A172 (cell line): ENCODE measurements at regions not wholly inside any gene's neighbourhood (a gene's known extent, or its start where the extent isn't known, plus 50 kb on each side); places are given as distances from the start of the nearest gene placed in this dataset.
"Not testable (repeated sequence)": the region's sequence is repeated elsewhere in the genome, so short reads cannot be mapped to it uniquely, and the experiment has no call there.

ENCODE experiments used
- DNase-seq: peaks from one replicate; pipeline ENCODE4 v3.0.0-alpha.2; 2015; ENCODE audit warnings: low spot score

- no peak for DNase-seq
Measured at GRCh38 chr18:71105994-71106546, 817.2 kb downstream of the SOCS6 start.

DNA sequence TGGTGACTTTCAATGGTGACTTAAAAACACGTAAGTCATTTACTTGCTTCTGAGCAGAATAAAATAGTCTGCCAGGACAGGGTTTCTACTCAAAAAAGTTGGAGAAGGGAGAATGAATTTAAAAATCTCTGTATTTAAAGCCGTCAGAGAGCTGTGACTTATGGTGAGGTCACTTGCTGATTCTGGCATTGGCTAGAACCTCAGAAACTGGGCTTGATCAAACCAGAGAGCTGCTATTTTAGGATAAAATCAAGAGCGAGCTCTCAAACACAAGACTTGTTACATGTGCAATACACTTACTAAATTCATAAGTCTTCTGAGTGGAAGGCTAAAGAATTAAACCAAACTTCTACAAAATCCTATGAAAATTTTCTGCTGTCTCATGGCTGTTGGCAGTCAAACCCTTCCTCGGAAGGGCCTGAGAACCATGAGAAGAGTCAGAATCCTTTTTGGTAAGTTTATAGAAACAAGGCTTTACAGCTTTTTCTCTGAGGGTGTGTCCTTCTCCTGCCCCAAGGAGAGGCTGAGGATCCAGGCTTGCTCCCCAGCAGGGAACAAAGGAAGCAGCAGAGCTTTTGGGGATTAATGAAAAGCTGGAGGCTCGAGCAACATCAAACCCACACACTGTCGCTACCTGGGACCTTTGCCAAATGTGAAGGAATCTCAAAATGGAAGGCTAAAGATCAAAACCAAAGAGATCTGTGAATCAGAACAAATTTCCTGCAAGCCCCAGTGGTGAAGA, 816.4 kb downstream of the SOCS6 start:
- peak; percentile 6 for DNase-seq

DNA sequence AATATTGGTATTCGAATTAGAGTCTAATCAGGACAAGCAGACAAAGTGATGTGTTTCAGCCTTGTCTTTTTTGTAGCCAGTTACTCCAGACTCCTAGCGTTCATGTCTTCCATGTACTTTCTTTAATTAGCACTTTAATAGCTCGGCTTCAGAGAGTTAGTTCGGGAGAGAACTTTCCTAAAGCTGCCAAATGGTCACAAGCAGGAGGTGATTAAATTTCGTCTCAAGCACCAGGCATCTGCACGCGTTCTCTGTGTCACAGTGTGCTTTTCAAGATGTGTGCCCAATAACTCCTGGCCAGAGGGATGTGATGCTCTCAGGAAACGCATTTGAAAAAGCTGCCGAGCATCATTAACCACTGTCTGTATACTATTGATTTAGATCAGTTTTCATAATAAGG, 790.8 kb downstream of the SOCS6 start:
- DNase-seq, result no peak

- no peak for DNase-seq
Measured at GRCh38 chr18:71077451-71077850, 788.6 kb downstream of the SOCS6 start.

DNA sequence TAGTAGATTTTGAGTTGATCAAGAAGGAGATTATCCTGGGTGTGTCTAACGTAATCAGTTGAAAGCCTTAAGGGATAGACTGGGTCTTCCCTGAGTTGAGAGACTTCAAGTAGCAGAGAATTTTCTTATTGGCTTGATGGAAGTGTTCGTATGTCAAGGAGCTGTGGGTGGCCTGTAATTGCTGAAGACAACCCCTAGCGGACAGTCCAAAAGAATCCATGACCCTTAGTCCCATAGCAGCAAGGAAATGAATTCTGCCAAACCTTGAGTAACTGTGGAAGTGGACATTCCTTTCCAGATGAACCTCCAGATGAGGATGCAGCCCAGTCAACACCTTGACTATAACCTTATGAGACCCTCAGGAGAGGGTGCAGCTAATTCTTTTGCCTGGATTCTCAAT, 786.3 kb downstream of the SOCS6 start:
- DNase-seq, result no peak

GRCh38 chr18:71068338-71068737, 779.5 kb downstream of the SOCS6 start:
- DNase-seq, result no peak

GRCh38 chr18:71049893-71050292, 761.0 kb downstream of the SOCS6 start:
- no peak for DNase-seq

DNA sequence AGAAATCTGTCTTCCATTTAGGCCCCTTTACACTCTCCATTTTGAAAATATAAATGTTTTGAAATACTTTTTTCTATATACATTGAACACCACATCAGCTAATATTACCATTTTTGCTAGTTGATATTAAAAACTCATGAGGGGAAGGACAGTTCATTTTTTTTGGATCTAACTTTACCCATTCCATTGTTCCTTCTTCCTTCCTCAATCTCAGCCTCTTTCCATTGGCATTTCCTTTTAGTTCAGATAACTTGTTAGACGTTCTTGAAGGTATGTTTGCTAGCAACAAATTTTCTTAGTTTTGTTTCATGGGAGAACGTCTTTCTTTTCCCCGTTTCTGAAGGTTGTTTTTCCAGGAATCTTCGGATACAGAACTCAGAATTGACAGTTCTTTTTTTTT, 759.0 kb downstream of the SOCS6 start:
- no peak for DNase-seq

DNA sequence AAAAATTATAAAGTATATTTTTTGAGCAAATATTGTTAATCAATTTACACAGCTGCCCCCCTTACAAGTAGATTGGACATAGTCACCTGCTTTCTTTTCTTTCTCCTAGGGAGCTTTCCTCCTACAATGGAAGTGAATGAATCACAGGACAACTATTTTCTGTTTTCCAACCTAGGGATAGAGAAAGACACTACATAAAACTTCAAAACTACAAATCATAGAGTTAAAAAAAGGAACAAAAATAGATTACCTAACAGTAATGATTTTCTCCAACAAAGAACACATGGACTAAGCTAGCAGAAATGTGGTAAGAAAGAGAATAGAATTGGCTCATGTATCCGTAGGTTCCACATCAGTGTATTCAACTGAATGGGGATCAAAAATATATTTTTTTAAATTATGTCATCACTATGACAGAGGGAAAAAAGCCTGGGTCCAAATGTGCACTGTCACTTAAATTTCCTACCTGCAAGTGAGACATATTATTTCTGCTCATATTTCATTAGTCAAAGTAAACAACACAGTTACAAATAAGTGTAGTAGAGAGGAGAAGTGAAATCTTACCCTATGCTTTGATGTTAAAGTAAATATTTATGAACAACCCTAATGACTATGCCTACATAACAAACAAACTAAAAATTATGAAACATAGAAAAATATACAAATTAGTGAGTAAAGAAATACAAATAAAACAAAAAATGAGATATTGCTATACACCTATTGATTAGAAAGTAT, 756.7 kb downstream of the SOCS6 start:
- DNase-seq, result no peak

GRCh38 chr18:71040161-71040560, 751.3 kb downstream of the SOCS6 start:
- no peak for DNase-seq

GRCh38 chr18:71038196-71038595, 749.4 kb downstream of the SOCS6 start:
- DNase-seq, result no peak

DNA sequence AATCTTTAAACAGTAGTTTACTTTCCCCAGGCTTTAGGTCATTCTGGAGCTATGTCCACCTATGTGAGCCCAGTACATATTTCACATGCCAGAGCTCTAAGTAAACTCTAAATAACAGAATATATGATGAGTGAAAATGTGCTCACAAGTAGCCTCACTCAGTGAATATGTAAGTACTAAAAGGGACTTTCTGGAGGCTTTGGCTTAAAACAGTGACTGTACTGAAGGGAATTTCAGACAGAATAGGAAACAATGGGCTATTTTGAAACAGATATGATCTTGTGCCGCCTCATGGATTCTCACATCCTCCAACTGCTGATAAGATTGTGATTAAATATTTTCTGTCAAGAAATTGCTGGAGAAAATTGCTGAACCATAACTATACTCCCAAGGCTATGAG, 747.9 kb downstream of the SOCS6 start:
- DNase-seq, result peak; percentile 51

- DNase-seq, result not testable (repeated sequence)
Measured at GRCh38 chr18:71031296-71032191, 742.7 kb downstream of the SOCS6 start.

- not testable (repeated sequence) for DNase-seq
Measured at GRCh38 chr18:71030085-71030484, 741.2 kb downstream of the SOCS6 start.

- DNase-seq, result peak; percentile 62
Measured at GRCh38 chr18:71028285-71028762, 739.5 kb downstream of the SOCS6 start.

DNA sequence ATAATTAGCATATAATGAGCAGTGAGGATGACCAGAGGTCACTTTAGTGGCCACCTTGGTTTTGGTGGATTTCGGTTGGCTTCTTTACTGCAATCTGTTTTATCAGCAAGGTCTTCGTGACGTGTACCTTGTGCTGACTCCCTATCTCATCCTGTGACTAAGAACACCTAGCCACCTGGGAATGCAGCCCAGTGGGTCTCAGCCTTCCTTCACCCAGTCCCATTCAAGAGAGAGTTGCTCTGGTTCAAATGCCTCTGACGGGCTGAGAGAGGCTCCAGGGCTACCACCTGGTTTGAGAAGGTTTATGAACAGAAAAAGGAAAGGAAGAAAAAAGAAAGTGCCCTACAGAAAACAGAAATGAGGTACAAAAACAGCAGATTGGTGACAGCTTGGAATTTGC, 738.7 kb downstream of the SOCS6 start:
- DNase-seq, result no peak

DNA sequence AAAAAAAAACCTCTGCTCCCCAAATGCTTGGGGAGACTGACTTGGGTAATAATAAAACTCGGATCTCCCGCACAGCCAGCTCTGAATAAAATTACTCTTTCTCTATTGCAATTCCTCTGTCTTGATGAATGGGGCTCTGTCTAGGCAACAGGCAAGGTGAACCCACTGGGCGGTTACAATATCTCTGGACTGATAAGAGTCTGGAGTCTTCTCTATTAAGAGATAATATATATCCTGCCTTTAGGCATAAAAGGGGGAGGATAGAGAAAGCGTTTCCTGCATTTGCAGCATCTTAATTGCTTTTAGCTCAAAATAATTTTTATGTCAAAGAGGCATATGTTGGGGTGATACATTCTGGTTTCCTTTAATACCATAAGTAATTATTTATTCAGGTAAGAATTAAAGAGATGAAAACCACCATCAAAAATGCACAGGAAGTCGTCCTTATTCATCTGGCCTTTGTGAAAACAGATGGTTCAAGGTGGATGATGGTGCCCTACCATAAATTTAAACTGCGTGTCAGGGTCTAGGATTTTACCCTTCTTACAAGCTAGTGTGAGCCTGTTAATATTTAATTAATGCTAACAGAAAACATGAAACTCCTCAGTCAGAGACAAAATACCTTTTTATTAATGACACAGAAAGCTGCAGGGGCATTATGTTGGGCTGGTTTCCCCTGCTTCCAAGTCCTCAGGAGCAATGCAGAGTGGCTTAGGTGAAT, 736.8 kb downstream of the SOCS6 start:
- no peak for DNase-seq

DNA sequence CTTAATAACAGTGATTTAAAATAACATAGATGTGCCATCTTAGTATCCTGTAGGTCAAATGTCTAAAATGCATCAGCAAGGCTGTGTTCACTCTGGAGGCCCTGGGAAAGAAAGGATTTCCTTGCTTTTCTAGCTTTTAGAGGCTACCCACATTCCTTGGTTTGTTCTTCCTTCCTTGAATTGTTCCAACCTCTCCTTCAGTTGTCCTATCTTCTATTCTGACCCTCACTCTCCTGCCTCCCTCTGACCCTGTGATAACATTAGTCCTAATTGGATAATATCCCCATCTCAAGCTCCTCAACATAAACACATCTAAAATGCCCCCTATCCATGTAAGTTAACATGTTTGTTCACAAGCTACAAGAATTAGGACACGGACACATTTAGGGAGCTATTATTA, 733.5 kb downstream of the SOCS6 start:
- no peak for DNase-seq

GRCh38 chr18:71021030-71021362, 732.2 kb downstream of the SOCS6 start:
- DNase-seq, result no peak

GRCh38 chr18:71020342-71021029, 731.6 kb downstream of the SOCS6 start:
- no peak for DNase-seq

DNA sequence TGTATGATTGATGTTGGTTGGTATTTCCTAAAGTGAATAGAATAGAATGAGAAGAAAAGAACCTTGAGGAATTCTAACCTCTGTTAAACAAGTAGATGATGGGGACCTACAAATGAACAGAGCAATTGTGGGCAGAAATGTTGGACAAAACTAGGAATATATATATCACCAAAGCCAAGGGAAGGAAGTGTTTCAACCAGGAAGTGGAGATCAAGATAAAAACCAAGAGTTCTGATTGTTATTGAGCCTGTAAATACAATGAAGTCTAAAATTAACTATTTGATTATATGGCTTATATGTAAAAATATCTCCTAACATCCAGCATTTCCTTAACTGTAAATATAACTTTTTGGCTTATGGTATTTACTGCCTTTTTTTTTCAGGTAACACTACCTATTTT, 730.0 kb downstream of the SOCS6 start:
- no peak for DNase-seq
